ENCODE measurements at regions not wholly inside any gene's neighbourhood (a gene's known extent, or its start where the extent isn't known, plus 50 kb on each side); places are given as distances from the start of the nearest gene placed in this dataset.

- no peaks in the 10 kb centered on the region for H3K27me3 ChIP-seq (ENCODE audit: control insufficient read depth in 2 of 2, insufficient read depth in 2 of 2, low read length in 2 of 2)
- H3K36me3 Mint-ChIP-seq = no peaks in the 10 kb centered on the region
- intact Hi-C loops (cut with micrococcal nuclease) = no loop called here
- H3K4me3 Mint-ChIP-seq = no peak overlapping the region
- no peak overlapping the region for H3K4me3 ChIP-seq (ENCODE audit: low read length)
- no peaks in the 10 kb centered on the region for H3K4me1 ChIP-seq (ENCODE audit: control insufficient read depth in 2 of 2, insufficient read depth in 2 of 2, low read length in 2 of 2)
- H3K4me1 Mint-ChIP-seq = no peaks in the 10 kb centered on the region
- no peak for ATAC-seq
- POLR2A ChIA-PET = no interaction called here
- no peak overlapping the region for H3K27ac Mint-ChIP-seq
- no peak overlapping the region for H3K27ac ChIP-seq (ENCODE audit: low read depth, low read length)
- H3K9me3 Mint-ChIP-seq = peaks cover 0 to 9% (median 0%) of the 10 kb centered on the region in 11 donors
- H3K36me3 ChIP-seq (ENCODE audit: control insufficient read depth in 2 of 3, insufficient read depth in 3 of 3, low read length in 3 of 3) = no peaks in the 10 kb centered on the region
- no peak for DNase-seq
- H3K9me3 ChIP-seq (ENCODE audit: control insufficient read depth in 2 of 3, low read length in 3 of 3) = no peaks in the 10 kb centered on the region
- peaks cover 0 to 32% (median 8%) of the 10 kb centered on the region in 5 donors for H3K27me3 Mint-ChIP-seq
- CTCF ChIA-PET = interaction anchor here (0.7 kb wide), 1 partner anchor 174 kb away, joined by 5 read pairs; no protein-coding TSS in a partner anchor
These were observed 229.9 kb downstream of the ACKR3 start for GRCh38 chr2:236799391-236800026.

GRCh38 chr2:236802862-236803261 lies 233.2 kb downstream of the ACKR3 start:
- no peaks in the 10 kb centered on the region for H3K27me3 ChIP-seq (ENCODE audit: control insufficient read depth in 2 of 2, insufficient read depth in 2 of 2, low read length in 2 of 2)
- peaks cover 0 to 18% (median 5%) of the 10 kb centered on the region in 11 donors for H3K9me3 Mint-ChIP-seq
- peaks cover 7 to 30% (median 15%) of the 10 kb centered on the region in 5 donors for H3K27me3 Mint-ChIP-seq
- no peaks in the 10 kb centered on the region for H3K4me1 ChIP-seq (ENCODE audit: control insufficient read depth in 2 of 2, insufficient read depth in 2 of 2, low read length in 2 of 2)
- H3K4me3 ChIP-seq (ENCODE audit: low read length) = no peak overlapping the region
- H3K9me3 ChIP-seq (ENCODE audit: control insufficient read depth in 2 of 3, low read length in 3 of 3) = no peaks in the 10 kb centered on the region
- intact Hi-C loops (cut with micrococcal nuclease) = no loop called here
- H3K27ac Mint-ChIP-seq = no peak overlapping the region
- POLR2A ChIA-PET = no interaction called here
- H3K4me3 Mint-ChIP-seq = no peak overlapping the region
- H3K36me3 ChIP-seq (ENCODE audit: control insufficient read depth in 2 of 3, insufficient read depth in 3 of 3, low read length in 3 of 3) = no peaks in the 10 kb centered on the region
- H3K36me3 Mint-ChIP-seq = no peaks in the 10 kb centered on the region
- no peak for ATAC-seq
- no peaks in the 10 kb centered on the region for H3K4me1 Mint-ChIP-seq
- DNase-seq = no peak
- CTCF ChIA-PET = no interaction called here
- H3K27ac ChIP-seq (ENCODE audit: low read depth, low read length) = no peak overlapping the region

DNA sequence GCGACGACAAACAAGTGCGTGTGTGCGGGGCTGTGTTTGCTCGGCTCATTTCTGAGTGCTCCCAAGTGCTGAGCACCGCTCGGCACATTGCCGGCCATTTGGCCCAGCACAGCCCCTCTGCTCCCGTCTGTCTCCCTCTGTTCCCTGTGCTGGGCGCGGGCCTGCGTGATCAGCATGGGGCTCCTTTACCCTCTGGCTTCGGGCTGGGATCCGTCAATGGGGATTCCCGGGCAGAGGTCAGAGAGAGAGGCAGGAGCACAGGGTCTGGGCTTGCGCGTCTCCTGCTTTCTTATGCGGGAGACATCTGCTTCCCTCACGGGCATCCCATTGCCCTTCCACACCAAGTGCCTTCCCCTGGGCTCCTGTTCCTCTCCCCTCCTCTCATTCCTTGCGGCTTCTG lies 234.0 kb downstream of the ACKR3 start:
- no peaks in the 10 kb centered on the region for H3K36me3 ChIP-seq (ENCODE audit: control insufficient read depth in 2 of 3, insufficient read depth in 3 of 3, low read length in 3 of 3)
- peaks cover 0 to 4% (median 0%) of the 10 kb centered on the region in 5 donors for H3K36me3 Mint-ChIP-seq
- no peak overlapping the region for H3K27ac Mint-ChIP-seq
- CTCF ChIA-PET = no interaction called here
- H3K9me3 ChIP-seq (ENCODE audit: control insufficient read depth in 2 of 3, low read length in 3 of 3) = peaks cover 0 to 6% (median 0%) of the 10 kb centered on the region in 3 experiments
- ATAC-seq (no peak), DNase-seq (no peak)
- intact Hi-C loops (cut with micrococcal nuclease) = no loop called here
- peaks cover 7 to 30% (median 15%) of the 10 kb centered on the region in 5 donors for H3K27me3 Mint-ChIP-seq
- H3K4me3 ChIP-seq (ENCODE audit: low read length) = no peak overlapping the region
- no peak overlapping the region for H3K27ac ChIP-seq (ENCODE audit: low read depth, low read length)
- no peaks in the 10 kb centered on the region for H3K27me3 ChIP-seq (ENCODE audit: control insufficient read depth in 2 of 2, insufficient read depth in 2 of 2, low read length in 2 of 2)
- H3K4me1 ChIP-seq (ENCODE audit: control insufficient read depth in 2 of 2, insufficient read depth in 2 of 2, low read length in 2 of 2) = no peaks in the 10 kb centered on the region
- POLR2A ChIA-PET = no interaction called here
- peaks cover 2 to 21% (median 7%) of the 10 kb centered on the region in 11 donors for H3K9me3 Mint-ChIP-seq
- H3K4me1 Mint-ChIP-seq = no peaks in the 10 kb centered on the region
- no peak overlapping the region for H3K4me3 Mint-ChIP-seq

- no peak overlapping the region for H3K4me3 Mint-ChIP-seq
- no peak for DNase-seq
- POLR2A ChIA-PET = no interaction called here
- H3K4me1 Mint-ChIP-seq = no peaks in the 10 kb centered on the region
- peaks cover 6 to 43% (median 21%) of the 10 kb centered on the region in 11 donors for H3K9me3 Mint-ChIP-seq
- no peaks in the 10 kb centered on the region for H3K36me3 ChIP-seq (ENCODE audit: control insufficient read depth in 2 of 3, insufficient read depth in 3 of 3, low read length in 3 of 3)
- H3K27me3 ChIP-seq (ENCODE audit: control insufficient read depth in 2 of 2, insufficient read depth in 2 of 2, low read length in 2 of 2) = no peaks in the 10 kb centered on the region
- H3K27ac Mint-ChIP-seq = peak overlapping the region in 1 of 9 donors; percentile 6
- peaks cover 7 to 28% (median 13%) of the 10 kb centered on the region in 5 donors for H3K27me3 Mint-ChIP-seq
- no peak overlapping the region for H3K27ac ChIP-seq (ENCODE audit: low read depth, low read length)
- H3K36me3 Mint-ChIP-seq = peaks cover 0 to 6% (median 0%) of the 10 kb centered on the region in 5 donors
- H3K9me3 ChIP-seq (ENCODE audit: control insufficient read depth in 2 of 3, low read length in 3 of 3) = peaks cover 0 to 11% (median 0%) of the 10 kb centered on the region in 3 experiments
- ATAC-seq = no peak
- H3K4me1 ChIP-seq (ENCODE audit: control insufficient read depth in 2 of 2, insufficient read depth in 2 of 2, low read length in 2 of 2) = no peaks in the 10 kb centered on the region
- H3K4me3 ChIP-seq (ENCODE audit: low read length) = no peak overlapping the region
- CTCF ChIA-PET = interaction anchor here (0.7 kb wide), 1 partner anchor 218 kb away, joined by 3 read pairs; no protein-coding TSS in a partner anchor
- intact Hi-C loops (cut with micrococcal nuclease) = no loop called here
These were observed 236.3 kb downstream of the ACKR3 start for GRCh38 chr2:236805800-236806531.

DNA sequence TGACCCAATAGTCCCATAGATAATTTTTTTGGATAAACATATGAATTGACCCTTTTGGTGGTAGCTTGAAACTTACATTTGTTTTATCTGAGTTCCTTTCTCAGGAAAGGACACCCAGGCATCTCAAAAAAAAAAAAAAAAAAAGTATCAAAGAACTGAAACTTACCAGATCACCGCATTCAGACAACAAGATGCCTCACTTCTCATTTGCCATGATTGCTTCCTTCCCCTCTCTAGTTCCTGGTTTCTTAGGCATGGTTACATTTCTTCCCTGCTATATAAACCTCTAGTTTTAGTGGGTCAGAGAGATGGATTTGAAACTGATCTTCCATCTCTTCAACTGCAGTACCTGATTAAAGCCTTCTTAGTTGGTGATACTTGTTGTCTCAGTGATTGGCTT lies 240.1 kb downstream of the ACKR3 start:
- no peak for DNase-seq

DNA sequence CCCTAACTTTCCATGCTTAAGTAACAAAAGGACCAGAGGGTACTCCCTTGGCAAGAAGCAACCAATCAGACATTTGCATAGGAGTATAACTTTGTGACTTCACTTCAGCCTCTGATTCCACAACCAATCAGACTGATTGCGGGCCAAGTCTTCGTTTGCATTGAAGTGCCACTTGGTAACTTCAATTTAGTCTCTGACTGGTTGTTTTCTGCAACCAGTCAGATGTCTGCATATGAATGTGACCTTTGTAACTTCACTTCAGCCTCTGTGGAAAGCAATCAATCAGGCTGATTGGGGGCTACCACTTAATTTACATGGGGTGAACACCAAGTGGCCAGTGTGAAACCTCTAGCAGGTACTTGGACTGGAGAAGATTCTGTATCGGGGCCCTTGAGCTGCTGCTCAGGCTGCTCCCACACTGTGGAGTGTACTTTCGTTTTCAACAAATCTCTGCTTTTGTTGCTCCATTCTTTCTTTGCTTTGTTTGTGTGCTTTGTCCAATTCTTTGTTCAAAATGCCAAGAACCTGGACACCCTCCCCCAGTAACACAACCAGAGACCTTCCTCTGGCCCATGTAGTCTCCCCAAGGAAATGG lies 241.5 kb downstream of the ACKR3 start:
- H3K9me3 Mint-ChIP-seq = peaks cover 3 to 38% (median 16%) of the 10 kb centered on the region in 11 donors
- H3K36me3 ChIP-seq (ENCODE audit: control insufficient read depth in 2 of 3, insufficient read depth in 3 of 3, low read length in 3 of 3) = no peaks in the 10 kb centered on the region
- H3K4me1 Mint-ChIP-seq = peaks cover 0 to 1% (median 0%) of the 10 kb centered on the region in 7 donors
- CTCF ChIA-PET = no interaction called here
- peaks cover 0 to 6% (median 0%) of the 10 kb centered on the region in 5 donors for H3K36me3 Mint-ChIP-seq
- H3K27me3 ChIP-seq (ENCODE audit: control insufficient read depth in 2 of 2, insufficient read depth in 2 of 2, low read length in 2 of 2) = no peaks in the 10 kb centered on the region
- no peak overlapping the region for H3K27ac ChIP-seq (ENCODE audit: low read depth, low read length)
- POLR2A ChIA-PET = no interaction called here
- peaks cover under 1 to 17% (median 5%) of the 10 kb centered on the region in 5 donors for H3K27me3 Mint-ChIP-seq
- no peak overlapping the region for H3K4me3 Mint-ChIP-seq
- peaks cover 0 to 11% (median 0%) of the 10 kb centered on the region in 3 experiments for H3K9me3 ChIP-seq (ENCODE audit: control insufficient read depth in 2 of 3, low read length in 3 of 3)
- no peak overlapping the region for H3K27ac Mint-ChIP-seq
- intact Hi-C loops (cut with micrococcal nuclease) = no loop called here
- no peaks in the 10 kb centered on the region for H3K4me1 ChIP-seq (ENCODE audit: control insufficient read depth in 2 of 2, insufficient read depth in 2 of 2, low read length in 2 of 2)
- ATAC-seq (no peak), DNase-seq (no peak)
- no peak overlapping the region for H3K4me3 ChIP-seq (ENCODE audit: low read length)

More for the DNA sequence above, 240.1 kb downstream of the ACKR3 start:
- Mint-ChIP-seq H3K4me1 (peaks cover 0 to 1% (median 0%) of the 10 kb centered on the region in 7 donors), H3K27me3 (peaks cover 7 to 18% (median 12%) of the 10 kb centered on the region in 5 donors), H3K4me3 (no peak overlapping the region), H3K27ac (no peak overlapping the region), H3K9me3 (peaks cover 3 to 43% (median 18%) of the 10 kb centered on the region in 11 donors), H3K36me3 (peaks cover 0 to 6% (median 0%) of the 10 kb centered on the region in 5 donors)
- H3K4me1 ChIP-seq (ENCODE audit: control insufficient read depth in 2 of 2, insufficient read depth in 2 of 2, low read length in 2 of 2) = no peaks in the 10 kb centered on the region
- no peaks in the 10 kb centered on the region for H3K27me3 ChIP-seq (ENCODE audit: control insufficient read depth in 2 of 2, insufficient read depth in 2 of 2, low read length in 2 of 2)
- H3K27ac ChIP-seq (ENCODE audit: low read depth, low read length) = no peak overlapping the region
- H3K36me3 ChIP-seq (ENCODE audit: control insufficient read depth in 2 of 3, insufficient read depth in 3 of 3, low read length in 3 of 3) = no peaks in the 10 kb centered on the region
- H3K4me3 ChIP-seq (ENCODE audit: low read length) = no peak overlapping the region
- peaks cover 0 to 11% (median 0%) of the 10 kb centered on the region in 3 experiments for H3K9me3 ChIP-seq (ENCODE audit: control insufficient read depth in 2 of 3, low read length in 3 of 3)
- CTCF ChIA-PET = interaction anchor here (0.6 kb wide), 1 partner anchor 100 kb away, joined by 3 read pairs; no protein-coding TSS in a partner anchor
- intact Hi-C loops (cut with micrococcal nuclease) = no loop called here
- POLR2A ChIA-PET = no interaction called here
- no peak for ATAC-seq
